Lower lobe of right lung (tissue), 2 donors: ENCODE measurements at regions not wholly inside any gene's neighbourhood (a gene's known extent, or its start where the extent isn't known, plus 50 kb on each side); places are given as distances from the start of the nearest gene placed in this dataset.

Experiments
- ATAC-seq, 2 donors: fragments of 200-7000 bp; cut with Tn5 transposase; one replicate each; pipeline ENCODE4 v1.9.1; 2020 to 2022; ENCODE audit warnings: mild to moderate bottlenecking in 2 of 2, moderate library complexity in 2 of 2
- DNase-seq: peaks from one replicate; pipeline ENCODE4 v3.0.0-alpha.2; 2020
- H3K27ac ChIP-seq: fragments of 200-600 bp; one replicate; pipeline ENCODE4 v1.8.0; 2022
- H3K27me3 ChIP-seq: fragments of 200-600 bp; one replicate; pipeline ENCODE4 v1.8.0; 2022; ENCODE audit warnings: low read depth
- H3K36me3 ChIP-seq: fragments of 200-600 bp; one replicate; pipeline ENCODE4 v1.8.0; 2022; ENCODE audit warnings: mild to moderate bottlenecking
- H3K4me1 ChIP-seq: fragments of 200-600 bp; one replicate; pipeline ENCODE4 v1.8.0; 2022
- H3K4me3 ChIP-seq: fragments of 200-600 bp; one replicate; pipeline ENCODE4 v1.8.0; 2022; ENCODE audit warnings: mild to moderate bottlenecking
- H3K9me3 ChIP-seq: fragments of 200-600 bp; one replicate; pipeline ENCODE4 v1.8.0; 2022
- intact Hi-C: fragments of 100-400 bp; cut with DNase I; formaldehyde crosslinking; loops from one replicate; pipeline ENCODE4 v1.11.0; 2022
- TF ChIP-seq, protein P1 (sequence below): fragments of 200-600 bp; IDR thresholded peaks from one replicate; pipeline ENCODE4 v1.8.0; 2022; ENCODE audit warnings: antibody characterized with exemption, mild to moderate bottlenecking
- donor health status: DM: no; HTN: yes; CAD: no; lungs with severe emphysema.

DNA sequence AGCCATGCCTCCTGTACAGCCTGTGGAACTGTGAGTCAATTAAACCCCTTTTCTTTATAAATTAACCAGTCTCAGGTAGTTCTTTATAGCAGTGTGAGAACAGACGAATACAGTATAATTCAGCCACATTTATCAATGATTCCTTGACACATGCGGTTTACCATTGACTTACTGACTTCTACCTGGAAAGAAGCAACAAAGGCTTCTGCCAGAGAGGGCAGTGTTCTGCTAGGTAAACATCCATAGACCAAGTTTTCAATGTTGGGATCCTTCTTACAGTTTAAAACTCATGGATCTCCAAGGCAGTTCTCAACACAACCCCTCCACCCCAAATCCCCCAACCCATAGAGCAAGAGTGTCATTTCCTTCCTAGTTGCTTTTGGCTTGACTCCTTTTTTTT is 150.6 kb downstream of the ZNF648 start:
- Histone ChIP-seq H3K4me3 (no peak overlapping the region), H3K27ac (no peak overlapping the region), H3K9me3 (no peaks in the 10 kb centered on the region), H3K36me3 (no peaks in the 10 kb centered on the region), H3K4me1 (no peaks in the 10 kb centered on the region), H3K27me3 (no peaks in the 10 kb centered on the region)
- DNase-seq (no peak), ATAC-seq (no peak)
- TF ChIP-seq, protein P1, sequence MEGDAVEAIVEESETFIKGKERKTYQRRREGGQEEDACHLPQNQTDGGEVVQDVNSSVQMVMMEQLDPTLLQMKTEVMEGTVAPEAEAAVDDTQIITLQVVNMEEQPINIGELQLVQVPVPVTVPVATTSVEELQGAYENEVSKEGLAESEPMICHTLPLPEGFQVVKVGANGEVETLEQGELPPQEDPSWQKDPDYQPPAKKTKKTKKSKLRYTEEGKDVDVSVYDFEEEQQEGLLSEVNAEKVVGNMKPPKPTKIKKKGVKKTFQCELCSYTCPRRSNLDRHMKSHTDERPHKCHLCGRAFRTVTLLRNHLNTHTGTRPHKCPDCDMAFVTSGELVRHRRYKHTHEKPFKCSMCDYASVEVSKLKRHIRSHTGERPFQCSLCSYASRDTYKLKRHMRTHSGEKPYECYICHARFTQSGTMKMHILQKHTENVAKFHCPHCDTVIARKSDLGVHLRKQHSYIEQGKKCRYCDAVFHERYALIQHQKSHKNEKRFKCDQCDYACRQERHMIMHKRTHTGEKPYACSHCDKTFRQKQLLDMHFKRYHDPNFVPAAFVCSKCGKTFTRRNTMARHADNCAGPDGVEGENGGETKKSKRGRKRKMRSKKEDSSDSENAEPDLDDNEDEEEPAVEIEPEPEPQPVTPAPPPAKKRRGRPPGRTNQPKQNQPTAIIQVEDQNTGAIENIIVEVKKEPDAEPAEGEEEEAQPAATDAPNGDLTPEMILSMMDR, result no peak
- intact Hi-C loops, result no loop called here

- Histone ChIP-seq H3K27ac (no peak overlapping the region), H3K4me3 (no peak overlapping the region), H3K36me3 (no peaks in the 10 kb centered on the region), H3K4me1 (no peaks in the 10 kb centered on the region), H3K27me3 (no peaks in the 10 kb centered on the region), H3K9me3 (no peaks in the 10 kb centered on the region)
- TF ChIP-seq, protein P1, result no peak
- DNase-seq (no peak), ATAC-seq (no peak)
- intact Hi-C loops, result no loop called here
These were observed 152.5 kb downstream of the ZNF648 start for GRCh38 chr1:181909010-181909409.

- ATAC-seq, result no peak
- Histone ChIP-seq H3K36me3 (no peaks in the 10 kb centered on the region), H3K4me1 (no peaks in the 10 kb centered on the region), H3K9me3 (no peaks in the 10 kb centered on the region), H3K27me3 (no peaks in the 10 kb centered on the region), H3K4me3 (no peak overlapping the region), H3K27ac (no peak overlapping the region)
- TF ChIP-seq, protein P1, result no peak
- no peak for DNase-seq
- intact Hi-C loops, result no loop called here
These were observed 154.9 kb downstream of the ZNF648 start for GRCh38 chr1:181906631-181907030.

DNA sequence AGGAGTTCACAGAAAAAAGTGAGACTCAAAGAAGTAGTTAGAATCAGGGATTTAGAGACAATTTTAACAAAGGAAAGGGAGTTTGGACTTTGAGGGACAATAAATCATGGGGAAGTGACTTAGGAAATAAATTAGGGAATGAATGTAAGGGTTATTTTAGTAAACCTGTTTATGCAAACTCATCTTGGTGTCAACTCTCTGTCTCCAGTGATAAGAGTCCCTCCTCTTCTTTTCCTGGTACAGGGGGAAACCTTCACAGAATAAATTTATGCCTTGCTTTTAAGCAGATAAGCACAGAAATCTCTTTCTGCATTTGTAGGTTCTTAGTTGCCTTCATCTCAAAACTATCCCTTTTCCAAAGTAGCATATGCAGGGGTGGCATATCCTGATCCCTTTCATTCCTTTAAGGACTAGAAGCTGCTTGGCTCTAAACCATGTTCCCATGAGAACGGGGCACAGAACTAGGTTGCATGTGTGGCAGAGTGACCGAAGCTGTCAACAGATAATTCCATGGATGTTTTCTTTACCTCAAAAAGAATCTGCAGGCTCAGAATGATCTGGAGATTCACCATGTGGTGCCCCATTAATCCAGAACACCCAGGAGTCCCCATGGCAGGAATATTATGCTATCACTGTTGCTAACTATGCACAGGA is 155.4 kb downstream of the ZNF648 start:
- intact Hi-C loops, result no loop called here

DNA sequence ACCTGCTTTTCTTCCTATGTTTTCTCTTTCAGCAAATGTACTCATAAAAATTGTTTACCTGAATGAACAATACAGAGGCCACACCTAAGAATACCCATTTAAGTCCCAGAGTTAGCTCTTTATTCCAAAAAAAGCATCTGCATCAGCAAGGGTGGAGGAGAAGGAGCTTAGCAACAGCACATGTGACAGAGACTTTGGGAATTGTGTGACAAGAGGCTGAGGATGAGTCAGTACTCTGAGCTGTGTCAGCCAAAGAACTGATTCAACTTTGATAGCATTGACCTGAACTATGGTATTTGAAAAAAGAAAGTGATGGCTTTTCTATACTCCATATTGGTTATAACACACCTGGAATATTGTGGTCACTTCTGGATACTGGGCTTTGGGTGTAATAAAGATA is 162.7 kb downstream of the ZNF648 start:
- H3K27me3 ChIP-seq, result no peaks in the 10 kb centered on the region
- H3K27ac ChIP-seq, result no peak overlapping the region
- ATAC-seq (no peak), DNase-seq (no peak)
- H3K36me3 ChIP-seq, result no peaks in the 10 kb centered on the region
- H3K4me1 ChIP-seq, result no peaks in the 10 kb centered on the region
- H3K9me3 ChIP-seq, result no peaks in the 10 kb centered on the region
- H3K4me3 ChIP-seq, result no peak overlapping the region
- intact Hi-C loops, result no loop called here
- TF ChIP-seq, protein P1, result no peak

More for the DNA sequence above, 155.4 kb downstream of the ZNF648 start:
- H3K36me3 ChIP-seq, result no peaks in the 10 kb centered on the region
- ATAC-seq (no peak), DNase-seq (no peak)
- no peak overlapping the region for H3K27ac ChIP-seq
- no peaks in the 10 kb centered on the region for H3K4me1 ChIP-seq
- no peak overlapping the region for H3K4me3 ChIP-seq
- TF ChIP-seq, protein P1, result no peak
- no peaks in the 10 kb centered on the region for H3K9me3 ChIP-seq
- no peaks in the 10 kb centered on the region for H3K27me3 ChIP-seq
